ENCODE measurements at regions not wholly inside any gene's neighbourhood (a gene's known extent, or its start where the extent isn't known, plus 50 kb on each side); places are given as distances from the start of the nearest gene placed in this dataset.

GRCh38 chr5:28143519-28143918 is 1105.1 kb upstream of the CDH9 start:
- no peaks in the 10 kb centered on the region for H3K4me1 ChIP-seq (ENCODE audit: low read depth, poor library complexity, severe bottlenecking)
- H3K4me2 ChIP-seq: no peak overlapping the region
- no peak overlapping the region for H3K27ac ChIP-seq
- H3K36me3 ChIP-seq (ENCODE audit: insufficient read depth): no peaks in the 10 kb centered on the region
- H2AFZ ChIP-seq (ENCODE audit: low read depth): no peak overlapping the region
- no peaks in the 10 kb centered on the region for H3K27me3 ChIP-seq (ENCODE audit: insufficient read depth, low read depth)
- H4K20me1 ChIP-seq (ENCODE audit: insufficient read depth): no peaks in the 10 kb centered on the region
- no peaks in the 10 kb centered on the region for H3K79me2 ChIP-seq (ENCODE audit: insufficient read depth, low read depth)
- no peak overlapping the region for H3K9ac ChIP-seq
- TF ChIP-seq CTCF (conservative IDR thresholded peaks at IDR 0.05; ENCODE audit: low read depth, low read length): no peak
- H3K4me3 ChIP-seq (IDR thresholded peaks at IDR 0.05; ENCODE audit: insufficient read depth, low read depth, low read length): no peak overlapping the region

- H3K36me3 ChIP-seq (ENCODE audit: insufficient read depth): no peaks in the 10 kb centered on the region
- H3K4me1 ChIP-seq (ENCODE audit: low read depth, poor library complexity, severe bottlenecking): no peaks in the 10 kb centered on the region
- no peak overlapping the region for H2AFZ ChIP-seq (ENCODE audit: low read depth)
- H3K9ac ChIP-seq: no peak overlapping the region
- H4K20me1 ChIP-seq (ENCODE audit: insufficient read depth): no peaks in the 10 kb centered on the region
- no peak for TF ChIP-seq CTCF (conservative IDR thresholded peaks at IDR 0.05; ENCODE audit: low read depth, low read length)
- no peaks in the 10 kb centered on the region for H3K79me2 ChIP-seq (ENCODE audit: insufficient read depth, low read depth)
- no peak overlapping the region for H3K27ac ChIP-seq
- no peaks in the 10 kb centered on the region for H3K27me3 ChIP-seq (ENCODE audit: insufficient read depth, low read depth)
- no peak overlapping the region for H3K4me3 ChIP-seq (IDR thresholded peaks at IDR 0.05; ENCODE audit: insufficient read depth, low read depth, low read length)
- no peak overlapping the region for H3K4me2 ChIP-seq
Measured at GRCh38 chr5:28132151-28132550, 1093.8 kb upstream of the CDH9 start.

GRCh38 chr5:28117691-28118090 is 1079.3 kb upstream of the CDH9 start:
- Histone ChIP-seq H3K4me1 (ENCODE audit: low read depth, poor library complexity, severe bottlenecking) (no peaks in the 10 kb centered on the region), H4K20me1 (ENCODE audit: insufficient read depth) (no peaks in the 10 kb centered on the region), H3K36me3 (ENCODE audit: insufficient read depth) (no peaks in the 10 kb centered on the region), H3K9ac (no peak overlapping the region), H3K79me2 (ENCODE audit: insufficient read depth, low read depth) (no peaks in the 10 kb centered on the region), H3K4me2 (no peak overlapping the region), H3K27ac (no peak overlapping the region), H2AFZ (ENCODE audit: low read depth) (no peak overlapping the region), H3K27me3 (ENCODE audit: insufficient read depth, low read depth) (no peaks in the 10 kb centered on the region), H3K4me3 (IDR thresholded peaks at IDR 0.05; ENCODE audit: insufficient read depth, low read depth, low read length) (no peak overlapping the region)
- TF ChIP-seq CTCF (conservative IDR thresholded peaks at IDR 0.05; ENCODE audit: low read depth, low read length): no peak

DNA sequence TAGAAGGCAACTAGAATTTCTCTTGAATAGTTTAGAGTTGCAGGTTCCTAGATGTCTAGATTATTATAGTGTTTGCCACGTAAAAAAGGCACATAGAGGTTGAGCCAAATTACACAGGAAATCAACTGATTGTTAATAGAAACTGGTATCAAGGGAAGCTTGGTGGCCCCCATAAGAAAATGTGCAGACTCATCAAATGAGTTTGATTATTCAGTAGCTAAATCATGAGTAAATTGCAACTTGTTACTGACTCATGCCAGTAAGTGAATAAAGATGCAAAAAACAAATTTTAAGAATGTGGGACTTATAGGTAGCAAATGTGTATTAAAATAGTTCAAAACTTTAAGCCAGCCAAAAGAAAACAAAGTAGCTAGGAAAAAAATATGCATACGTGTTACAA is 1078.9 kb upstream of the CDH9 start:
- no peak for TF ChIP-seq CTCF (conservative IDR thresholded peaks at IDR 0.05; ENCODE audit: low read depth, low read length)
- Histone ChIP-seq H3K4me3 (IDR thresholded peaks at IDR 0.05; ENCODE audit: insufficient read depth, low read depth, low read length) (no peak overlapping the region), H4K20me1 (ENCODE audit: insufficient read depth) (no peaks in the 10 kb centered on the region), H3K4me2 (no peak overlapping the region), H3K9ac (no peak overlapping the region), H3K27ac (no peak overlapping the region), H3K27me3 (ENCODE audit: insufficient read depth, low read depth) (no peaks in the 10 kb centered on the region), H3K4me1 (ENCODE audit: low read depth, poor library complexity, severe bottlenecking) (no peaks in the 10 kb centered on the region), H3K79me2 (ENCODE audit: insufficient read depth, low read depth) (no peaks in the 10 kb centered on the region), H2AFZ (ENCODE audit: low read depth) (no peak overlapping the region), H3K36me3 (ENCODE audit: insufficient read depth) (no peaks in the 10 kb centered on the region)

DNA sequence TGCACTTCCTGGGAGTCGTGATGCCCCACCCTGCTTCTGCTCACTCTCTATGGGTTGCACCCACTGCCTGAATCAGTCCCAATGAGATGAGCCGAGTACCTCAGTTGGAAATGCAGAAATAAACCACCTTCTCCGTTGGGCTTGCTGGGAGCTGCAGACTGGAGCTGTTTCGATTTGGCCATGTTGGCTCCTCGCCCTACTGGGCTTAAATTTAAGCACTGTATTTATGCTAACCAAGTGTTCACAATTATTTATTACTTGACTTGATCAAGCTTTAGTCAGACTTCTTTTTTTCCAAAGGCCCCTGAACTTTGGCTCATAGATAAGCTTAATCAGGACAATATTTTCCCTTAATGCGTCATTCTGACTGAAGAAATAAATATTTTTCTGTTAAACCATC is 1072.4 kb upstream of the CDH9 start:
- H3K4me2 ChIP-seq: no peak overlapping the region
- H3K4me1 ChIP-seq (ENCODE audit: low read depth, poor library complexity, severe bottlenecking): no peaks in the 10 kb centered on the region
- H3K79me2 ChIP-seq (ENCODE audit: insufficient read depth, low read depth): no peaks in the 10 kb centered on the region
- no peak overlapping the region for H3K4me3 ChIP-seq (IDR thresholded peaks at IDR 0.05; ENCODE audit: insufficient read depth, low read depth, low read length)
- no peak overlapping the region for H3K27ac ChIP-seq
- H3K9ac ChIP-seq: no peak overlapping the region
- no peak overlapping the region for H2AFZ ChIP-seq (ENCODE audit: low read depth)
- H3K36me3 ChIP-seq (ENCODE audit: insufficient read depth): no peaks in the 10 kb centered on the region
- H4K20me1 ChIP-seq (ENCODE audit: insufficient read depth): no peaks in the 10 kb centered on the region
- no peak for TF ChIP-seq CTCF (conservative IDR thresholded peaks at IDR 0.05; ENCODE audit: low read depth, low read length)
- no peaks in the 10 kb centered on the region for H3K27me3 ChIP-seq (ENCODE audit: insufficient read depth, low read depth)
